DND-41 (cell line): ENCODE measurements at regions not wholly inside any gene's neighbourhood (a gene's known extent, or its start where the extent isn't known, plus 50 kb on each side); places are given as distances from the start of the nearest gene placed in this dataset.

Experiments
- CTCF ChIP-seq: IDR thresholded peaks from 2 replicates; pipeline ENCODE4 v1.5.1; 2012; ENCODE audit warnings: borderline replicate concordance, low read length, moderate library complexity, mild to moderate bottlenecking; ENCODE audit not compliant: poor library complexity, severe bottlenecking; ENCODE audit errors: extremely low read depth
- EZH2 ChIP-seq: IDR thresholded peaks from 3 replicates; pipeline ENCODE4 v1.6.1; 2012; ENCODE audit warnings: borderline replicate concordance, low read depth, mild to moderate bottlenecking, moderate library complexity, low read length, inconsistent platforms; ENCODE audit not compliant: severe bottlenecking

- TF ChIP-seq CTCF (no peak), EZH2 (no peak)
Measured at GRCh38 chr20:39195582-39196021, 233.5 kb downstream of the DHX35 start.
